Adrenal gland (tissue), 5 donors: ENCODE measurements at regions not wholly inside any gene's neighbourhood (a gene's known extent, or its start where the extent isn't known, plus 50 kb on each side); places are given as distances from the start of the nearest gene placed in this dataset.

Source experiments
- POLR2A ChIP-seq, 2 donors: fragments of 450-650 bp; IDR thresholded peaks; one replicate each; pipeline ENCODE4 v1.6.1; 2017; ENCODE audit warnings: antibody characterized with exemption in 2 of 2, mild to moderate bottlenecking in 2 of 2, moderate library complexity in 1 of 2
- TF ChIP-seq, protein P1 (sequence below), 6 experiments: fragments of 450-650 bp in 4 of 6; fragments of 200-600 bp in 2 of 6; sonication (generic) in 1 of 6; IDR thresholded peaks; 1 replicate in 5 of 6; 2 replicates in 1 of 6; pipeline versions ENCODE4 v1.5.1 to v1.8.0; 2016 to 2021; ENCODE audit warnings: antibody characterized with exemption in 6 of 6, mild to moderate bottlenecking in 2 of 6, moderate library complexity in 1 of 6
- donor health status: DM: no; HTN: no; CAD: no.

DNA sequence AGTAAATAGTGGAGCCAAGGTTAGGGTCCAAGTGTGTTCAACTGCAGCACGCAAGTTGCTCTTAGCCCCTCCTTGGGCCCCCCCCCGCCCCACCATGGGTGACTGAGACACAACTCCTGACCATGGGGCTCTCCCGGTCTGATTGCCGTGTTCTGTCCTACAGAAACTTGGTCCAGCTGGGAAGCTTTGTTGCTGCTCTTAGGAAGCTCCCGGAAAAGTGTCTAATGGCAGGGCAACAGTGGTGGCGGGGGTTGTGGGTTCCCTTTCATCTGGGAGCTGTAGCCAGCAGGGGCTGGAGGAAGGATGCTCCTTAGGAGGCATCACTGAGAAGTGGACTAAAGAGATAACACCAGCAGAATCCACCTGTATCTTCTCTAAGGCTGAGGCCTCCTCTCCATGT lies 111.1 kb downstream of the CYP26B1 start:
- no peak for TF ChIP-seq POLR2A (IDR thresholded peaks at IDR 0.05)
- TF ChIP-seq, protein P1, sequence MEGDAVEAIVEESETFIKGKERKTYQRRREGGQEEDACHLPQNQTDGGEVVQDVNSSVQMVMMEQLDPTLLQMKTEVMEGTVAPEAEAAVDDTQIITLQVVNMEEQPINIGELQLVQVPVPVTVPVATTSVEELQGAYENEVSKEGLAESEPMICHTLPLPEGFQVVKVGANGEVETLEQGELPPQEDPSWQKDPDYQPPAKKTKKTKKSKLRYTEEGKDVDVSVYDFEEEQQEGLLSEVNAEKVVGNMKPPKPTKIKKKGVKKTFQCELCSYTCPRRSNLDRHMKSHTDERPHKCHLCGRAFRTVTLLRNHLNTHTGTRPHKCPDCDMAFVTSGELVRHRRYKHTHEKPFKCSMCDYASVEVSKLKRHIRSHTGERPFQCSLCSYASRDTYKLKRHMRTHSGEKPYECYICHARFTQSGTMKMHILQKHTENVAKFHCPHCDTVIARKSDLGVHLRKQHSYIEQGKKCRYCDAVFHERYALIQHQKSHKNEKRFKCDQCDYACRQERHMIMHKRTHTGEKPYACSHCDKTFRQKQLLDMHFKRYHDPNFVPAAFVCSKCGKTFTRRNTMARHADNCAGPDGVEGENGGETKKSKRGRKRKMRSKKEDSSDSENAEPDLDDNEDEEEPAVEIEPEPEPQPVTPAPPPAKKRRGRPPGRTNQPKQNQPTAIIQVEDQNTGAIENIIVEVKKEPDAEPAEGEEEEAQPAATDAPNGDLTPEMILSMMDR (IDR thresholded peaks at IDR 0.05) = no peak
